Stomach (tissue), 8 donors: ENCODE measurements at regions not wholly inside any gene's neighbourhood (a gene's known extent, or its start where the extent isn't known, plus 50 kb on each side); places are given as distances from the start of the nearest gene placed in this dataset.

ENCODE experiments used
- DNase-seq, 2 donors: peaks; one replicate each; pipeline versions ENCODE4 v3.0.0 to v3.0.0-alpha.2; 2013 to 2019
- H3K27ac ChIP-seq, 5 donors: fragments of 200-600 bp in 4 of 5; sonication (generic) in 4 of 5; one replicate each; pipeline ENCODE4 v1.5.1; 2013 to 2019; ENCODE audit warnings: mild to moderate bottlenecking in 1 of 5, moderate library complexity in 1 of 5
- H3K27me3 ChIP-seq, 3 donors: fragments of 200-600 bp; sonication (generic); one replicate each; pipeline ENCODE4 v1.5.1; 2017 to 2019; ENCODE audit warnings: mixed run types in 1 of 3
- H3K36me3 ChIP-seq, 4 donors: fragments of 200-600 bp; sonication (generic); 1 replicate in 3 of 4; 2 replicates in 1 of 4; pipeline ENCODE4 v1.5.1; 2016 to 2019
- H3K4me1 ChIP-seq, 4 donors: fragments of 200-600 bp; sonication (generic); one replicate each; pipeline ENCODE4 v1.5.1; 2016 to 2019
- H3K4me3 ChIP-seq, 4 donors: fragments of 200-600 bp; sonication (generic) in 3 of 4; one replicate each; pipeline ENCODE4 v1.5.1; 2016 to 2019; ENCODE audit warnings: mild to moderate bottlenecking in 1 of 4
- H3K9me3 ChIP-seq, 4 donors: fragments of 200-600 bp; sonication (generic); one replicate each; pipeline ENCODE4 v1.5.1; 2016 to 2019
- CTCF ChIP-seq, 7 experiments: fragments of 450-650 bp in 4 of 7; fragments of 200-600 bp in 3 of 7; sonication (generic) in 3 of 7; IDR thresholded peaks; one replicate each; pipeline ENCODE4 v1.5.1; 2016 to 2019; ENCODE audit warnings: antibody characterized with exemption in 7 of 7, control low read depth in 2 of 7, mild to moderate bottlenecking in 1 of 7
- EP300 ChIP-seq: sonication (generic); formaldehyde crosslinking; IDR thresholded peaks from one replicate; pipeline ENCODE4 v1.6.1; 2017; ENCODE audit warnings: antibody characterized with exemption
- POLR2A ChIP-seq, 4 donors: fragments of 450-650 bp; IDR thresholded peaks; one replicate each; pipeline ENCODE4 v1.6.1; 2016; ENCODE audit warnings: antibody characterized with exemption in 4 of 4, control low read depth in 2 of 4, mild to moderate bottlenecking in 1 of 4, moderate library complexity in 1 of 4
- POLR2AphosphoS5 ChIP-seq, 3 donors: sonication (generic); formaldehyde crosslinking; IDR thresholded peaks; one replicate each; pipeline ENCODE4 v1.6.1; 2016; ENCODE audit warnings: antibody characterized with exemption in 3 of 3
- WGBS, 5 donors: extraction: QIAGEN DNeasy Blood & Tissue Kit in 3 of 5; methylation state at CpG; one replicate each; pipeline versions ENCODE4 v1.1.5 to v1.1.7; 2013 to 2018; 5-methylcytosine and 5-hydroxymethylcytosine counted together
- intact Hi-C: fragments of 100-400 bp; cut with DNase I; formaldehyde crosslinking; loops from one replicate; pipeline ENCODE4 v1.15.1; 2023; ENCODE audit warnings: low total_unique reads
- donor health status: healthy with polysubstance abuse.
- donor health status: Bipolar disorder and iron deficiency.
- donor health status: healthy.

DNA sequence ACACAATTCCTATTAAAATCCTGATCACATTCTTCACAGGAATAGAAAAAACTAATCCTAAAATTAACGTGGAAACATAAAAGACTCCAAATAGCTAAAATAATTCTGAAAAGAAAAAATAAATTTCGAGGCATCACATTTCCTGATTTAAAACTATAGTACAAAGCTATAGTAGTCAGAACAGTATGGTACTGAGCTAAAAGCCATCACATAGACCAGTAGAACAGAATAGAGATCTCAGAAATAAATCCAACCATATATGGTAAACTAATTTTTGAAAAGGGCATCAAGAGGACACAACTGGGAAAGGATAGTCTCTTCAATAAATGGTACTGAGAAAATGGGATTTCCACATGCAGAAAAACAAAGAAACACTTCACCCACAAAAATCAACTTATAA lies 125.2 kb upstream of the DAAM1 start:
- intact Hi-C loops: no loop called here
- no peaks in the 10 kb centered on the region for H3K36me3 ChIP-seq
- no peaks in the 10 kb centered on the region for H3K27me3 ChIP-seq
- 54 to 83% (median 75%) methylated on average over 2 of the region's 2 CpGs for WGBS, 5 donors
- no peak for TF ChIP-seq POLR2AphosphoS5 (IDR thresholded peaks at IDR 0.05)
- no peak for TF ChIP-seq CTCF (IDR thresholded peaks at IDR 0.05)
- TF ChIP-seq POLR2A (IDR thresholded peaks at IDR 0.05): no peak
- no peak for TF ChIP-seq EP300
- DNase-seq: no peak
- no peak overlapping the region for H3K27ac ChIP-seq
- peaks cover 0 to 10% (median 7%) of the 10 kb centered on the region in 4 donors for H3K4me1 ChIP-seq
- no peak overlapping the region for H3K4me3 ChIP-seq
- peaks cover 0 to 13% (median 6%) of the 10 kb centered on the region in 4 donors for H3K9me3 ChIP-seq

DNA sequence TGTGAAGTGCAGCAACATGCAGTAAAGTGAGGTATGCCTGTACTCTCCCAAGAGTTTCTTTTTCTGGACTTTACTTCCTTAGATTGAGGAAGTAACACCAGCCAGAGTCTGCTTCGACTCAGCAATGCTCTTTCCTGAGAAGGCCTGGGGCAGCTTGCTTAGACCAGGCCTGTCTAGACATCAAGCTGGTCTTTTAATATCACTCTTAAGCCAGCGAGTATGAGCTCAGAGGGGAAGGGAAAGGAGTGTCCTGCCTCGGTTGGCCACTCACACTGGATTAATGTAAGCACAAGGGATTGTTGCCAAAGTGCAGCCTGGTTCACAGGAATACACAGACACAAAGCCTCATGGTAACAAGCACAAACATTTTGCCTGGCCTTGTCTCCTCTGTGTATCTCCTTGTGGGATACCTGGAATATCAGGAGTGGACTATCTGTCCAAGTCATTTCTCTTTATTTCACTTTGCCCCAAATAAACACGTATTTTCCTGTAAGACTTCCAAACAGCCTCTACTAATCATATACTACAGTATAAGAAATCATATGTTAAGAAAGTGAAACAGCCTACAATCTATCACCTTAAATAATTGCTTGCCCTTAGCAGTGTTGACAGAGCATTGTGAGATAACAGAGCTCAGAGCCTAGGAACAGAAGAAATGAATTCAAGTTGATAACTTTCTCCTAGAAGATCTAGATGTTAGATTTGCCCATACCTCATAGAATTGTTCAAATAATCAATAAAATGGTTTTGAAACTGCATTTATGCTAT lies 121.2 kb upstream of the DAAM1 start:
- Histone ChIP-seq H3K9me3 (peaks cover 0 to 13% (median 6%) of the 10 kb centered on the region in 4 donors), H3K27me3 (no peaks in the 10 kb centered on the region), H3K27ac (peak overlapping the region in 3 of 5 donors; percentile 26 to 69 (median 59)), H3K36me3 (no peaks in the 10 kb centered on the region), H3K4me3 (no peak overlapping the region), H3K4me1 (peaks cover 0 to 25% (median 7%) of the 10 kb centered on the region in 4 donors)
- intact Hi-C loops: no loop called here
- DNase-seq: peak in 1 of 2 donors; percentile 65
- WGBS, 5 donors: 7 to 17% (median 12%) methylated on average over 4 of the region's 4 CpGs
- TF ChIP-seq EP300 (no peak), POLR2AphosphoS5 (IDR thresholded peaks at IDR 0.05) (no peak), POLR2A (IDR thresholded peaks at IDR 0.05) (no peak), CTCF (IDR thresholded peaks at IDR 0.05) (no peak)

DNA sequence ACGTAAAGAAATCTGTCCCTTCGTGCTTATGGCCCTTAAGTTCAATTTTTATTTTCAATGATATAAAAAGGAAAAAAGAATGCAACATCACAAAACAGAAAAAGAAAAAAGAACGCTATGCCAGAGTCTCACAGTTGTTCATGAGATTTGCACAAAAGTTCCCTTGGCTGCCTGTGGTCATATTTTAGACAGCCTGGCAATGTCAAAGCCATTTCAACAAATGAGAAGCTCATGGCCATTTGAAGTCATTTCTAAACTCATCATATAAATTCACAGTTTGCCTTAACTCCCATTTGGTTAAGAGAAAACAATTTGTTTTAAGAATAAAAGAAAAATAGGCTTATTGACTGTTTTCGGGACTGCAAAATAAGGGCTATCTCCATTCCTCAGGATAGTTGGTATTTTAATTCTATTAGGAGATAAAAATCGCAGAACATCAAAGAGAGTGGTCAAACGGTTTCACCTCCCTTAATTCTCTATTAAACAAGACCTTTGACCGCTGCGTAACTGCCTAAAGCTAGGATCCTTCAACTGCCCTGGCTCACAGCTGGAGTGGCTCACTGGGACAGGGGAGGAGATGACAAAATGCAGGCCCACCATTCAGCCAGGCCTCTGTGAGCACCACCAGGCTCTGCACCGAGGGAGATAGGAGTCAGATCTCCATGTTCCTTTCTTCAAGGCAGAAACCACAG lies 119.2 kb upstream of the DAAM1 start:
- Histone ChIP-seq H3K4me1 (peaks cover 0 to 25% (median 7%) of the 10 kb centered on the region in 4 donors), H3K27ac (peak overlapping the region in 1 of 5 donors; percentile 26), H3K27me3 (no peaks in the 10 kb centered on the region), H3K4me3 (no peak overlapping the region), H3K9me3 (no peaks in the 10 kb centered on the region), H3K36me3 (no peaks in the 10 kb centered on the region)
- WGBS, 5 donors: 63 to 70% (median 69%) methylated on average over 9 of the region's 9 CpGs
- TF ChIP-seq POLR2A (IDR thresholded peaks at IDR 0.05): no peak
- no peak for TF ChIP-seq POLR2AphosphoS5 (IDR thresholded peaks at IDR 0.05)
- no peak for TF ChIP-seq EP300
- no peak for TF ChIP-seq CTCF (IDR thresholded peaks at IDR 0.05)
- DNase-seq: peak in 1 of 2 donors; percentile 52
- intact Hi-C loops: no loop called here

DNA sequence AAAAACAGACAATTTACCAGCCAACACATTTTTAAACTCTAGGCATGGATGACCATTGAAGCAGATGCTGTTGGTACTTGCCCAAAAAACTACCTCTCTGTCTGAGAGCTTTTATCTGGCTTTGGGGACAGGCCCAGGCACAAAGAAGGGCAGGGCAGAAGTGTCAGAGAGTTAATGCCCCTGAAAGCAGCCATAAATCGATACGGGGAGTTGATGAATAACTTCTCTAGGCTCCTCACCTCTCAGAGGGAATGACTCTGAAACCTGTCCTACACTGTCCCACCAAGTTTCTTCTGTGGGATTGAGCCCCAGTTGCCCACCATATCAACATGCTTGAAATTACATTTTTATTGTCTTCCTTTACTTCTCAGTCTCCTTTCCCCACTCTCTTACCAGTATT lies 113.0 kb upstream of the DAAM1 start:
- intact Hi-C loops: no loop called here
- no peak overlapping the region for H3K27ac ChIP-seq
- H3K9me3 ChIP-seq: no peaks in the 10 kb centered on the region
- H3K36me3 ChIP-seq: no peaks in the 10 kb centered on the region
- H3K27me3 ChIP-seq: no peaks in the 10 kb centered on the region
- H3K4me3 ChIP-seq: no peak overlapping the region
- DNase-seq: no peak
- WGBS, 5 donors: 67 to 93% (median 86%) methylated on average over 2 of the region's 2 CpGs
- H3K4me1 ChIP-seq: no peaks in the 10 kb centered on the region
- TF ChIP-seq EP300 (no peak), CTCF (IDR thresholded peaks at IDR 0.05) (no peak), POLR2AphosphoS5 (IDR thresholded peaks at IDR 0.05) (no peak), POLR2A (IDR thresholded peaks at IDR 0.05) (no peak)
